ENCODE measurements at regions not wholly inside any gene's neighbourhood (a gene's known extent, or its start where the extent isn't known, plus 50 kb on each side); places are given as distances from the start of the nearest gene placed in this dataset.
A peak's percentile ranks its signal among the peaks of the same experiment; 100 is the strongest.

- Histone ChIP-seq H3K4me3 (no peak overlapping the region), H2AFZ (no peak overlapping the region), H3K4me2 (no peak overlapping the region), H3F3A (ENCODE audit: insufficient read depth, low read depth) (no peaks in the 10 kb centered on the region), H3K36me3 (ENCODE audit: low read depth) (no peaks in the 10 kb centered on the region), H3K79me2 (ENCODE audit: low read depth) (no peaks in the 10 kb centered on the region), H3K27me3 (ENCODE audit: insufficient read depth, low read depth) (no peaks in the 10 kb centered on the region), H3K27ac (no peak overlapping the region), H3K9me2 (ENCODE audit: insufficient read depth) (no peaks in the 10 kb centered on the region), H4K20me1 (ENCODE audit: insufficient read depth) (no peaks in the 10 kb centered on the region), H3K4me1 (replicated peaks; ENCODE audit: insufficient read depth) (no peaks in the 10 kb centered on the region), H3K9me3 (ENCODE audit: insufficient read depth, low read depth) (no peaks in the 10 kb centered on the region)
- no peak for TF ChIP-seq EZH2 (IDR thresholded peaks at IDR 0.05; ENCODE audit: low read depth)
- TF ChIP-seq, protein P1, sequence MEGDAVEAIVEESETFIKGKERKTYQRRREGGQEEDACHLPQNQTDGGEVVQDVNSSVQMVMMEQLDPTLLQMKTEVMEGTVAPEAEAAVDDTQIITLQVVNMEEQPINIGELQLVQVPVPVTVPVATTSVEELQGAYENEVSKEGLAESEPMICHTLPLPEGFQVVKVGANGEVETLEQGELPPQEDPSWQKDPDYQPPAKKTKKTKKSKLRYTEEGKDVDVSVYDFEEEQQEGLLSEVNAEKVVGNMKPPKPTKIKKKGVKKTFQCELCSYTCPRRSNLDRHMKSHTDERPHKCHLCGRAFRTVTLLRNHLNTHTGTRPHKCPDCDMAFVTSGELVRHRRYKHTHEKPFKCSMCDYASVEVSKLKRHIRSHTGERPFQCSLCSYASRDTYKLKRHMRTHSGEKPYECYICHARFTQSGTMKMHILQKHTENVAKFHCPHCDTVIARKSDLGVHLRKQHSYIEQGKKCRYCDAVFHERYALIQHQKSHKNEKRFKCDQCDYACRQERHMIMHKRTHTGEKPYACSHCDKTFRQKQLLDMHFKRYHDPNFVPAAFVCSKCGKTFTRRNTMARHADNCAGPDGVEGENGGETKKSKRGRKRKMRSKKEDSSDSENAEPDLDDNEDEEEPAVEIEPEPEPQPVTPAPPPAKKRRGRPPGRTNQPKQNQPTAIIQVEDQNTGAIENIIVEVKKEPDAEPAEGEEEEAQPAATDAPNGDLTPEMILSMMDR (conservative IDR thresholded peaks at IDR 0.05): no peak
- BruUV-seq (replicated peaks): no TSS peak
- ChIA-PET POLR2A (ENCODE audit: unreplicated experiment) (no interaction called here), CTCF (no interaction called here)
- DNase-seq: no peak
- intact Hi-C loops (cut with micrococcal nuclease; ENCODE audit: unreplicated experiment): no loop called here
Measured at GRCh38 chr3:72529081-72529480, 319.2 kb downstream of the SHQ1 start.

GRCh38 chr3:72523429-72524151 lies 324.7 kb downstream of the SHQ1 start:
- Histone ChIP-seq H3K9me3 (ENCODE audit: insufficient read depth, low read depth) (no peaks in the 10 kb centered on the region), H3K36me3 (ENCODE audit: low read depth) (no peaks in the 10 kb centered on the region), H3K27me3 (ENCODE audit: insufficient read depth, low read depth) (no peaks in the 10 kb centered on the region), H3K27ac (no peak overlapping the region), H2AFZ (no peak overlapping the region), H3K79me2 (ENCODE audit: low read depth) (no peaks in the 10 kb centered on the region), H3K9me2 (ENCODE audit: insufficient read depth) (no peaks in the 10 kb centered on the region), H3K4me3 (no peak overlapping the region), H3K4me1 (replicated peaks; ENCODE audit: insufficient read depth) (peaks cover 16% of the 10 kb centered on the region), H4K20me1 (ENCODE audit: insufficient read depth) (no peaks in the 10 kb centered on the region), H3K4me2 (no peak overlapping the region), H3F3A (ENCODE audit: insufficient read depth, low read depth) (no peaks in the 10 kb centered on the region)
- DNase-seq: no peak
- intact Hi-C loops (cut with micrococcal nuclease; ENCODE audit: unreplicated experiment): no loop called here
- BruUV-seq (replicated peaks): no TSS peak
- TF ChIP-seq, protein P1 (conservative IDR thresholded peaks at IDR 0.05): no peak
- ChIA-PET CTCF (no interaction called here), POLR2A (ENCODE audit: unreplicated experiment) (no interaction called here)

GRCh38 chr3:72520690-72521308 lies 327.4 kb downstream of the SHQ1 start:
- peaks cover 16% of the 10 kb centered on the region for H3K4me1 ChIP-seq (replicated peaks; ENCODE audit: insufficient read depth)
- no peak overlapping the region for H3K4me3 ChIP-seq
- H3K9me3 ChIP-seq (ENCODE audit: insufficient read depth, low read depth): no peaks in the 10 kb centered on the region
- H3K36me3 ChIP-seq (ENCODE audit: low read depth): no peaks in the 10 kb centered on the region
- ChIA-PET CTCF (interaction anchor here (0.6 kb wide), 1 partner anchor 27 kb away, joined by 13 read pairs; no protein-coding TSS in a partner anchor), POLR2A (ENCODE audit: unreplicated experiment) (no interaction called here)
- no peak overlapping the region for H3K27ac ChIP-seq
- no peaks in the 10 kb centered on the region for H3K27me3 ChIP-seq (ENCODE audit: insufficient read depth, low read depth)
- no peaks in the 10 kb centered on the region for H3F3A ChIP-seq (ENCODE audit: insufficient read depth, low read depth)
- no peaks in the 10 kb centered on the region for H3K79me2 ChIP-seq (ENCODE audit: low read depth)
- no TSS peak for BruUV-seq (replicated peaks)
- peak overlapping the region; percentile 59 for H3K4me2 ChIP-seq
- intact Hi-C loops (cut with micrococcal nuclease; ENCODE audit: unreplicated experiment): no loop called here
- peak; percentile 35 to 75 for DNase-seq
- H3K9me2 ChIP-seq (ENCODE audit: insufficient read depth): no peaks in the 10 kb centered on the region
- no peak overlapping the region for H2AFZ ChIP-seq
- no peaks in the 10 kb centered on the region for H4K20me1 ChIP-seq (ENCODE audit: insufficient read depth)
- TF ChIP-seq, protein P1 (conservative IDR thresholded peaks at IDR 0.05): no peak
- no peak for TF ChIP-seq EZH2 (IDR thresholded peaks at IDR 0.05; ENCODE audit: low read depth)
